ENCODE measurements at regions not wholly inside any gene's neighbourhood (a gene's known extent, or its start where the extent isn't known, plus 50 kb on each side); places are given as distances from the start of the nearest gene placed in this dataset.
"Not testable (repeated sequence)": the region's sequence is repeated elsewhere in the genome, so short reads cannot be mapped to it uniquely, and the experiment has no call there.

DNA sequence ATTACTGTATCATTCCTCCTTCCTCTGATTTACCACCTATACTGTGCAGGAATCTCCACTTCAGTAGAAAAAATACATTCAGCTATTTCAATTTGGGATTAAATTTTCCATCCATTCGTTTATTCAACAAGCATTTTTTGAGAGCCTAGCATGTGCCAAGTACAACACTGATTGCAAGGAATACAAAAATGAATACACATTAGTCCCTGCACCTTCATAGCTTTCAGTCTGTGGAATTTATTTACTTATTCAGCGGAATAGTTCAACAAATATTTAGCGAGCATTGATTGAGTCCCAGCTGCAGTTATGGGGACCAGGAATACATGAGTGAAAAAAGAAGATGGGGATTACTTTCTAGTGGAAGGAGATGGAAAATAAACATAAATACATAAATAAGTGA is 606.8 kb upstream of the TBL1XR1 start:
- no peaks in the 10 kb centered on the region for H3K27me3 ChIP-seq (ENCODE audit: low read depth)
- TF ChIP-seq CTCF (IDR thresholded peaks at IDR 0.05; ENCODE audit: borderline replicate concordance): no peak
- H3K9me3 ChIP-seq (replicated peaks): no peaks in the 10 kb centered on the region
- no peak overlapping the region for H3K27ac ChIP-seq (replicated peaks)
- H3K4me1 ChIP-seq: no peaks in the 10 kb centered on the region
- H3K4me3 ChIP-seq: no peak overlapping the region
- H3K36me3 ChIP-seq: no peaks in the 10 kb centered on the region
- intact Hi-C loops (cut with micrococcal nuclease): no loop called here
- DNase-seq: no peak

GRCh38 chr3:177804646-177805045 is 607.4 kb upstream of the TBL1XR1 start:
- TF ChIP-seq CTCF (IDR thresholded peaks at IDR 0.05; ENCODE audit: borderline replicate concordance): no peak
- intact Hi-C loops (cut with micrococcal nuclease): no loop called here
- DNase-seq: no peak
- Histone ChIP-seq H3K4me3 (no peak overlapping the region), H3K27ac (replicated peaks) (no peak overlapping the region), H3K4me1 (peaks cover 2% of the 10 kb centered on the region), H3K27me3 (ENCODE audit: low read depth) (no peaks in the 10 kb centered on the region), H3K9me3 (replicated peaks) (no peaks in the 10 kb centered on the region), H3K36me3 (no peaks in the 10 kb centered on the region)

- no peak for TF ChIP-seq CTCF (IDR thresholded peaks at IDR 0.05; ENCODE audit: borderline replicate concordance)
- Histone ChIP-seq H3K27ac (replicated peaks) (no peak overlapping the region), H3K4me3 (no peak overlapping the region), H3K4me1 (peaks cover 22% of the 10 kb centered on the region), H3K36me3 (no peaks in the 10 kb centered on the region), H3K9me3 (replicated peaks) (no peaks in the 10 kb centered on the region), H3K27me3 (ENCODE audit: low read depth) (no peaks in the 10 kb centered on the region)
- DNase-seq: no peak
- intact Hi-C loops (cut with micrococcal nuclease): no loop called here
Measured at GRCh38 chr3:177807150-177807875, 610.0 kb upstream of the TBL1XR1 start.

GRCh38 chr3:177808928-177809478 is 611.7 kb upstream of the TBL1XR1 start:
- H3K36me3 ChIP-seq; H3K27me3 ChIP-seq (ENCODE audit: low read depth); DNase-seq; intact Hi-C loops (cut with micrococcal nuclease); H3K4me3 ChIP-seq; H3K9me3 ChIP-seq (replicated peaks); H3K27ac ChIP-seq (replicated peaks): not testable (repeated sequence)
- peaks cover 39% of the 10 kb centered on the region for H3K4me1 ChIP-seq

DNA sequence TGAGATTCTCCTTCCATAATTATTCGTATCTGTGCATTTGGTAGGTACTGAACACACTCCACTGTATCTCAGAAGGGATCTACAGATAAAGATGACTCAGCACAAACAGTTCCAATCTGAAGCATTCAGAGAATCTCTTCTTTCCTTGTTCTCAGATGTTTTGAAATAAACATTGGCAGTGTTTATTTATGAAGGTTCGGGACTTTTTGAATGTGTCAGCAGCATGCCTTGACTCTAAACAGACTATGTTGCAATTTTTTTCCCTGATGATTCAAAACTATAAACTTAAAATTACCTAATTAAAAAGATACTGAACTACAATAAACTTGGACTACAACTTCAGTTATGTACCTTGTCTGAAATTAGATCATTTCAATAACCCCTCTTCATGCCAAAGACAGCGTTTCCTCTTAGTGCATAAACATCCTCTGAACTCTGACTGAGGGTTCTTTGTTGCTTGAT is 612.9 kb upstream of the TBL1XR1 start:
- no peaks in the 10 kb centered on the region for H3K27me3 ChIP-seq (ENCODE audit: low read depth)
- no peak overlapping the region for H3K4me3 ChIP-seq
- intact Hi-C loops (cut with micrococcal nuclease): no loop called here
- H3K27ac ChIP-seq (replicated peaks): peak overlapping the region; percentile 59
- no peak for TF ChIP-seq CTCF (IDR thresholded peaks at IDR 0.05; ENCODE audit: borderline replicate concordance)
- H3K9me3 ChIP-seq (replicated peaks): no peaks in the 10 kb centered on the region
- H3K4me1 ChIP-seq: peaks cover 40% of the 10 kb centered on the region
- H3K36me3 ChIP-seq: no peaks in the 10 kb centered on the region
- no peak for DNase-seq

- H3K9me3 ChIP-seq (replicated peaks): no peaks in the 10 kb centered on the region
- H3K4me3 ChIP-seq: no peak overlapping the region
- H3K4me1 ChIP-seq: peaks cover 41% of the 10 kb centered on the region
- H3K27me3 ChIP-seq (ENCODE audit: low read depth): no peaks in the 10 kb centered on the region
- DNase-seq: no peak
- no peaks in the 10 kb centered on the region for H3K36me3 ChIP-seq
- intact Hi-C loops (cut with micrococcal nuclease): no loop called here
- no peak for TF ChIP-seq CTCF (IDR thresholded peaks at IDR 0.05; ENCODE audit: borderline replicate concordance)
- H3K27ac ChIP-seq (replicated peaks): peak overlapping the region; percentile 59
Measured at GRCh38 chr3:177811112-177811511, 613.8 kb upstream of the TBL1XR1 start.

Measured in left ventricle myocardium inferior (tissue), 1 donor.